ENCODE measurements at regions not wholly inside any gene's neighbourhood (a gene's known extent, or its start where the extent isn't known, plus 50 kb on each side); places are given as distances from the start of the nearest gene placed in this dataset.
"Not testable (repeated sequence)": the region's sequence is repeated elsewhere in the genome, so short reads cannot be mapped to it uniquely, and the experiment has no call there.

- DNase-seq: no peak
Measured at GRCh38 chr1:185396126-185396525, 79.1 kb upstream of the IVNS1ABP start.

- DNase-seq: no peak
Measured at GRCh38 chr1:185393815-185394214, 76.8 kb upstream of the IVNS1ABP start.

GRCh38 chr1:185393205-185393604, 76.2 kb upstream of the IVNS1ABP start:
- no peak for DNase-seq

GRCh38 chr1:185388815-185389214, 71.8 kb upstream of the IVNS1ABP start:
- no peak for DNase-seq

- no peak for DNase-seq
Measured at GRCh38 chr1:185388346-185388745, 71.3 kb upstream of the IVNS1ABP start.

GRCh38 chr1:185385991-185386390, 68.9 kb upstream of the IVNS1ABP start:
- no peak for DNase-seq

- DNase-seq: not testable (repeated sequence)
Measured at GRCh38 chr1:185383805-185384204, 66.8 kb upstream of the IVNS1ABP start.

GRCh38 chr1:185377831-185378230, 60.8 kb upstream of the IVNS1ABP start:
- DNase-seq: no peak

- DNase-seq: no peak
Measured at GRCh38 chr1:185376840-185377635, 60.0 kb upstream of the IVNS1ABP start.

- no peak for DNase-seq
Measured at GRCh38 chr1:185376288-185376687, 59.2 kb upstream of the IVNS1ABP start.

- no peak for DNase-seq
Measured at GRCh38 chr1:185375583-185375982, 58.5 kb upstream of the IVNS1ABP start.

- no peak for DNase-seq
Measured at GRCh38 chr1:185373813-185374529, 56.9 kb upstream of the IVNS1ABP start.

GRCh38 chr1:185369786-185370185, 52.7 kb upstream of the IVNS1ABP start:
- DNase-seq: no peak

- no peak for DNase-seq
Measured at GRCh38 chr1:185368913-185369491, 52.0 kb upstream of the IVNS1ABP start.

- no peak for DNase-seq
Measured at GRCh38 chr1:185368313-185368855, 51.3 kb upstream of the IVNS1ABP start.

- DNase-seq: no peak
Measured at GRCh38 chr1:185367218-185367617, 50.2 kb upstream of the IVNS1ABP start.

All from stimulated activated naive CD4-positive, alpha-beta T cell (primary cell).